H9 (cell line): ENCODE measurements at regions not wholly inside any gene's neighbourhood (a gene's known extent, or its start where the extent isn't known, plus 50 kb on each side); places are given as distances from the start of the nearest gene placed in this dataset.

Experiments
- DNase-seq: peaks from one replicate; pipeline ENCODE4 v3.0.0-alpha.2; 2017
- H2AFZ ChIP-seq: one replicate; pipeline ENCODE4 v1.6.1; 2013; ENCODE audit warnings: mild to moderate bottlenecking, low read length, control low read depth, moderate library complexity
- H2AK5ac ChIP-seq: 2 replicates; pipeline ENCODE4 v1.6.1; 2013; ENCODE audit warnings: low read length, control low read depth, mixed read lengths; ENCODE audit not compliant: insufficient read length
- H2BK120ac ChIP-seq: one replicate; pipeline ENCODE4 v1.6.1; 2013; ENCODE audit warnings: low read depth, mild to moderate bottlenecking, low read length, control low read depth, inconsistent platforms; ENCODE audit not compliant: poor library complexity, severe bottlenecking
- H2BK12ac ChIP-seq: 2 replicates; pipeline ENCODE4 v1.6.1; 2013; ENCODE audit warnings: low read length, control low read depth, mixed read lengths, low read depth; ENCODE audit not compliant: insufficient read length
- H2BK15ac ChIP-seq: 2 replicates; pipeline ENCODE4 v1.6.1; 2013; ENCODE audit warnings: low read depth, low read length, control low read depth
- H2BK20ac ChIP-seq: one replicate; pipeline ENCODE4 v1.6.1; 2013; ENCODE audit warnings: low read depth, mild to moderate bottlenecking, low read length, control low read depth, inconsistent platforms; ENCODE audit not compliant: poor library complexity, severe bottlenecking
- H2BK5ac ChIP-seq: 2 replicates; pipeline ENCODE4 v1.6.1; 2013; ENCODE audit warnings: low read length, control low read depth, mixed read lengths; ENCODE audit not compliant: insufficient read length
- H3K14ac ChIP-seq: 2 replicates; pipeline ENCODE4 v1.6.1; 2013; ENCODE audit warnings: low read length, control low read depth; ENCODE audit not compliant: insufficient read depth
- H3K18ac ChIP-seq: 2 replicates; pipeline ENCODE4 v1.6.1; 2013; ENCODE audit warnings: low read depth, mild to moderate bottlenecking, mixed read lengths, low read length, control low read depth; ENCODE audit not compliant: insufficient read length
- H3K23ac ChIP-seq: 2 replicates; pipeline ENCODE4 v1.6.1; 2013; ENCODE audit warnings: low read length, control low read depth, mixed read lengths, low read depth; ENCODE audit not compliant: insufficient read length
- H3K23me2 ChIP-seq: 2 replicates; pipeline ENCODE4 v1.6.1; 2013; ENCODE audit warnings: low read depth, mild to moderate bottlenecking, mixed read lengths, low read length, control low read depth; ENCODE audit not compliant: insufficient read length, poor library complexity, severe bottlenecking
- H3K27ac ChIP-seq: 2 replicates; pipeline ENCODE4 v1.5.1; 2013; ENCODE audit warnings: low read length, control low read depth, mixed read lengths, low read depth; ENCODE audit not compliant: insufficient read length
- H3K27me3 ChIP-seq: 2 replicates; pipeline ENCODE4 v1.6.1; 2013; ENCODE audit warnings: low read length, control low read depth, inconsistent platforms; ENCODE audit not compliant: insufficient read depth
- H3K4ac ChIP-seq: 2 replicates; pipeline ENCODE4 v1.6.1; 2013; ENCODE audit warnings: low read depth, mild to moderate bottlenecking, control low read depth, inconsistent platforms, low read length, moderate library complexity
- H3K4me1 ChIP-seq: 2 replicates; pipeline ENCODE4 v1.6.1; 2013; ENCODE audit warnings: low read length, control low read depth, inconsistent platforms; ENCODE audit not compliant: insufficient read depth
- H3K4me2 ChIP-seq: 2 replicates; pipeline ENCODE4 v1.6.1; 2013; ENCODE audit warnings: low read length, control low read depth, mixed read lengths; ENCODE audit not compliant: insufficient read length, insufficient read depth
- H3K56ac ChIP-seq: 2 replicates; pipeline ENCODE4 v1.6.1; 2013; ENCODE audit warnings: low read depth, mild to moderate bottlenecking, mixed read lengths, low read length, control low read depth; ENCODE audit not compliant: insufficient read length
- H3K79me1 ChIP-seq: 2 replicates; pipeline ENCODE4 v1.6.1; 2013; ENCODE audit warnings: low read depth, mild to moderate bottlenecking, moderate library complexity, low read length, control low read depth, inconsistent platforms; ENCODE audit not compliant: insufficient read depth, poor library complexity, severe bottlenecking
- H3K79me2 ChIP-seq: 2 replicates; pipeline ENCODE4 v1.6.1; 2013; ENCODE audit warnings: low read length, control low read depth, inconsistent platforms; ENCODE audit not compliant: insufficient read depth
- H3K9ac ChIP-seq: 2 replicates; pipeline ENCODE4 v1.6.1; 2013; ENCODE audit warnings: low read length, control low read depth, mixed read lengths; ENCODE audit not compliant: insufficient read length; ENCODE audit errors: extremely low read depth
- H3K9me3 ChIP-seq: one replicate; pipeline ENCODE4 v1.6.1; 2013; ENCODE audit warnings: low read depth, low read length, inconsistent platforms; ENCODE audit not compliant: control insufficient read depth
- H3T11ph ChIP-seq: one replicate; pipeline ENCODE4 v1.6.1; 2013; ENCODE audit warnings: mild to moderate bottlenecking, low read length, control low read depth, inconsistent platforms
- H4K20me1 ChIP-seq: one replicate; pipeline ENCODE4 v1.6.1; 2013; ENCODE audit not compliant: control insufficient read depth, insufficient read length, insufficient read depth
- H4K5ac ChIP-seq: 2 replicates; pipeline ENCODE4 v1.6.1; 2013; ENCODE audit warnings: low read depth, mild to moderate bottlenecking, mixed read lengths, low read length, control low read depth; ENCODE audit not compliant: insufficient read length
- H4K8ac ChIP-seq: replicated peaks from 2 replicates; pipeline ENCODE4 v1.6.1; 2013; ENCODE audit warnings: low read length, control low read depth, mixed read lengths, low read depth; ENCODE audit not compliant: insufficient read length
- H4K91ac ChIP-seq: 2 replicates; pipeline ENCODE4 v1.6.1; 2013; ENCODE audit warnings: low read depth, mild to moderate bottlenecking, moderate library complexity, mixed read lengths, low read length, control low read depth; ENCODE audit not compliant: insufficient read length
- H3K27ac Mint-ChIP-seq, 3 experiments: 2 replicates in 2 of 3; 3 replicates in 1 of 3; pipeline ENCODE4 v1.8.0; 2020 to 2021; ENCODE audit warnings: mixed read lengths in 3 of 3, mild to moderate bottlenecking in 1 of 3, moderate library complexity in 1 of 3
- H3K27me3 Mint-ChIP-seq: 2 replicates; pipeline ENCODE4 v1.8.0; 2021; ENCODE audit warnings: low read depth, mild to moderate bottlenecking, moderate library complexity, mixed read lengths
- H3K36me3 Mint-ChIP-seq, 3 experiments: 2 replicates in 2 of 3; 3 replicates in 1 of 3; pipeline ENCODE4 v1.8.0; 2020 to 2021; ENCODE audit warnings: low read depth in 3 of 3, mixed read lengths in 3 of 3; ENCODE audit not compliant: insufficient read depth in 1 of 3
- H3K4me1 Mint-ChIP-seq, 2 experiments: 2 replicates each; pipeline ENCODE4 v1.8.0; 2020; ENCODE audit warnings: mixed read lengths in 2 of 2
- H3K4me3 Mint-ChIP-seq, 2 experiments: 2 replicates in 1 of 2; 3 replicates in 1 of 2; pipeline ENCODE4 v1.8.0; 2020 to 2021; ENCODE audit warnings: mild to moderate bottlenecking in 2 of 2, mixed read lengths in 2 of 2, moderate library complexity in 1 of 2
- H3K9me3 Mint-ChIP-seq, 2 experiments: 2 replicates in 1 of 2; 3 replicates in 1 of 2; pipeline ENCODE4 v1.8.0; 2020; ENCODE audit warnings: mild to moderate bottlenecking in 2 of 2, mixed read lengths in 2 of 2, moderate library complexity in 1 of 2
- WGBS: extraction: QIAGEN DNeasy Blood & Tissue Kit; methylation state at CpG from one replicate; pipeline ENCODE4 v1.1.7; 2013; ENCODE audit warnings: missing lambda C conversion rate, low lambda C conversion rate, mixed read lengths; ENCODE audit not compliant: insufficient read length; ENCODE audit errors: extremely low coverage; 5-methylcytosine and 5-hydroxymethylcytosine counted together
- TF ChIP-seq, protein P1 (sequence below): fragments of 200-600 bp; sonication (generic); conservative IDR thresholded peaks from 3 replicates; pipeline ENCODE4 v1.8.0; 2021; ENCODE audit warnings: antibody characterized with exemption, mild to moderate bottlenecking

DNA sequence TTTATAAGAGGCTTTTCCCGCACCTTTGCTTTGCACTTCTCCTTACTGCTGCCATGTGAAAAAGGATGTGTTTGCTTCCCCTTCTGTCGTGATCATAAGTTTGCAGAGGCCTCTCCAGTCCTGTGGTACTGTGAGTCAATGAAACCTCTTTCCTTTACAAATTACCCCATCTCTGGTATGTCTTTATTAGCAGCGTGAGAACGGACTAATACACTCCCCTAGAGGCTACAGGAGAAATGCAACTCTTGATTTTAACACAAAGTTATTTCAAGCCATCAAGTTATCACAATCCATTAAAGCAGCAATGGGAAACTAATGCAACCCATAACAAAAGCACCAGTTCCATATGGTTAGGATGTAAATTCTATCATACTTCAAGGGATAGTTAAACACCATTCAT, 1378.8 kb upstream of the DDX18 start:
- H2BK5ac ChIP-seq, result no peak overlapping the region
- TF ChIP-seq, protein P1, sequence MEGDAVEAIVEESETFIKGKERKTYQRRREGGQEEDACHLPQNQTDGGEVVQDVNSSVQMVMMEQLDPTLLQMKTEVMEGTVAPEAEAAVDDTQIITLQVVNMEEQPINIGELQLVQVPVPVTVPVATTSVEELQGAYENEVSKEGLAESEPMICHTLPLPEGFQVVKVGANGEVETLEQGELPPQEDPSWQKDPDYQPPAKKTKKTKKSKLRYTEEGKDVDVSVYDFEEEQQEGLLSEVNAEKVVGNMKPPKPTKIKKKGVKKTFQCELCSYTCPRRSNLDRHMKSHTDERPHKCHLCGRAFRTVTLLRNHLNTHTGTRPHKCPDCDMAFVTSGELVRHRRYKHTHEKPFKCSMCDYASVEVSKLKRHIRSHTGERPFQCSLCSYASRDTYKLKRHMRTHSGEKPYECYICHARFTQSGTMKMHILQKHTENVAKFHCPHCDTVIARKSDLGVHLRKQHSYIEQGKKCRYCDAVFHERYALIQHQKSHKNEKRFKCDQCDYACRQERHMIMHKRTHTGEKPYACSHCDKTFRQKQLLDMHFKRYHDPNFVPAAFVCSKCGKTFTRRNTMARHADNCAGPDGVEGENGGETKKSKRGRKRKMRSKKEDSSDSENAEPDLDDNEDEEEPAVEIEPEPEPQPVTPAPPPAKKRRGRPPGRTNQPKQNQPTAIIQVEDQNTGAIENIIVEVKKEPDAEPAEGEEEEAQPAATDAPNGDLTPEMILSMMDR, result peak; percentile 49; the same call in 2 of the 3 replicates
- no peak overlapping the region for H3K56ac ChIP-seq
- no peaks in the 10 kb centered on the region for H3K23me2 ChIP-seq
- no peaks in the 10 kb centered on the region for H4K20me1 ChIP-seq
- Mint-ChIP-seq H3K4me1 (peaks cover 2% of the 10 kb centered on the region in 2 experiments), H3K4me3 (no peak overlapping the region), H3K27me3 (no peaks in the 10 kb centered on the region), H3K9me3 (peaks cover 27 to 29% of the 10 kb centered on the region in 2 experiments), H3K27ac (no peak overlapping the region), H3K36me3 (peaks cover 5 to 27% (median 12%) of the 10 kb centered on the region in 3 experiments)
- no CpG with 5 or more reads among the region's 4 CpGs for WGBS
- H2AK5ac ChIP-seq, result no peak overlapping the region
- H3K4me2 ChIP-seq, result no peak overlapping the region
- no peak overlapping the region for H3K23ac ChIP-seq
- DNase-seq, result no peak
- H4K5ac ChIP-seq, result no peak overlapping the region
- H3K9ac ChIP-seq, result no peak overlapping the region
- H3K27me3 ChIP-seq, result no peaks in the 10 kb centered on the region
- no peaks in the 10 kb centered on the region for H3K79me1 ChIP-seq
- no peak overlapping the region for H3K18ac ChIP-seq
- no peak overlapping the region for H3T11ph ChIP-seq
- H4K8ac ChIP-seq, result no peak overlapping the region
- no peaks in the 10 kb centered on the region for H3K4me1 ChIP-seq
- no peak overlapping the region for H2BK20ac ChIP-seq
- no peaks in the 10 kb centered on the region for H3K9me3 ChIP-seq
- no peak overlapping the region for H4K91ac ChIP-seq
- H2BK15ac ChIP-seq, result no peak overlapping the region
- H3K79me2 ChIP-seq, result no peaks in the 10 kb centered on the region
- no peak overlapping the region for H2AFZ ChIP-seq
- no peak overlapping the region for H3K14ac ChIP-seq
- no peak overlapping the region for H2BK12ac ChIP-seq
- no peak overlapping the region for H2BK120ac ChIP-seq
- no peak overlapping the region for H3K4ac ChIP-seq
- no peak overlapping the region for H3K27ac ChIP-seq
